K562 (cell line): ENCODE measurements at regions not wholly inside any gene's neighbourhood (a gene's known extent, or its start where the extent isn't known, plus 50 kb on each side); places are given as distances from the start of the nearest gene placed in this dataset.

Source experiments
- ATAC-seq: fragments of 200-7000 bp; cut with Tn5 transposase; 3 replicates; pipeline ENCODE4 v1.9.1; 2020; ENCODE audit warnings: moderate library complexity
- BruUV-seq: library from RNA; stranded (reverse); fragments of 400-500 nt; replicated peaks from 2 replicates; lab custom pipeline; 2021; lab: Mats Ljungman, UMichigan
- CTCF ChIA-PET: fragments of 300-600 bp; formaldehyde crosslinking; extraction: SDS; loops from one replicate; lab custom pipeline; 2021; ENCODE audit warnings: low intra/inter-chr PET ratio; lab: Yijun Ruan, JAX
- POLR2A ChIA-PET: fragments of 300-600, 350-650 bp; sonication (Branson Sonifier 250); formaldehyde crosslinking; extraction: SDS; loops from one replicate; lab custom pipeline; 2021; ENCODE audit warnings: antibody characterized with exemption, inconsistent platforms; lab: Yijun Ruan, JAX
- DNase-seq, 4 experiments: peaks; one replicate each; pipeline versions ENCODE4 v3.0.0 to v3.0.0-alpha.2; 2011 to 2018; ENCODE audit warnings: low spot score in 3 of 4, mixed read lengths in 3 of 4; ENCODE audit errors: extremely low read depth in 1 of 4
- FAIRE-seq: peaks from 2 replicates; lab custom pipeline; 2011; peaks lifted over from hg19 to GRCh38; lab: Jason Lieb, UNC
- H2AFZ ChIP-seq: 2 replicates; pipeline ENCODE4 v1.6.0; 2011; ENCODE audit warnings: low read depth, low read length, control low read depth, inconsistent platforms
- H3K27ac ChIP-seq: fragments of 200-600 bp; 3 replicates; pipeline ENCODE4 v1.8.0; 2011; ENCODE audit warnings: low read depth, mild to moderate bottlenecking, control low read depth, inconsistent platforms, low read length, moderate library complexity, mixed read lengths; ENCODE audit errors: extremely low read depth
- H3K27me3 ChIP-seq, 2 experiments: fragments of 300-600 bp in 1 of 2; 2 replicates in 1 of 2; 3 replicates in 1 of 2; pipeline versions ENCODE4 v1.6.0 to v1.8.0; 2011; ENCODE audit warnings: inconsistent platforms in 2 of 2, low read length in 2 of 2, mild to moderate bottlenecking in 1 of 2, mixed read lengths in 1 of 2, moderate library complexity in 1 of 2; ENCODE audit not compliant: control insufficient read depth in 2 of 2, insufficient read depth in 2 of 2
- H3K36me3 ChIP-seq: fragments of 300-600 bp; 3 replicates; pipeline ENCODE4 v1.8.0; 2011; ENCODE audit warnings: mild to moderate bottlenecking, low read length, inconsistent platforms; ENCODE audit not compliant: control insufficient read depth, insufficient read depth
- H3K4me1 ChIP-seq, 2 experiments: fragments of 200-600 bp in 1 of 2; replicated peaks in 1 of 2; 2 replicates in 1 of 2; 3 replicates in 1 of 2; pipeline versions ENCODE4 v1.5.1 to v1.8.0; 2011; ENCODE audit warnings: inconsistent platforms in 2 of 2, low read length in 2 of 2, mild to moderate bottlenecking in 1 of 2, mixed read lengths in 1 of 2, moderate library complexity in 1 of 2; ENCODE audit not compliant: control insufficient read depth in 2 of 2, insufficient read depth in 2 of 2
- H3K4me2 ChIP-seq: 2 replicates; pipeline ENCODE4 v1.6.1; 2011; ENCODE audit warnings: low read length, control low read depth, inconsistent platforms, mixed read lengths; ENCODE audit not compliant: insufficient read depth
- H3K4me3 ChIP-seq: fragments of 200-600 bp; sonication (generic), shearing (Covaris generic); 2 replicates; pipeline ENCODE4 v1.5.1; 2016; ENCODE audit warnings: control low read depth, inconsistent platforms
- H3K79me2 ChIP-seq: fragments of 200-600 bp; 3 replicates; pipeline ENCODE4 v1.8.0; 2011; ENCODE audit warnings: low read length, inconsistent platforms; ENCODE audit not compliant: control insufficient read depth, insufficient read depth
- H3K9ac ChIP-seq, 2 experiments: 2 replicates each; pipeline versions ENCODE4 v1.6.0 to v1.6.1; 2011; ENCODE audit warnings: low read depth in 2 of 2, low read length in 2 of 2, control low read depth in 1 of 2, inconsistent platforms in 1 of 2, mild to moderate bottlenecking in 1 of 2, mixed read lengths in 1 of 2; ENCODE audit not compliant: insufficient read depth in 1 of 2
- H3K9me1 ChIP-seq: one replicate; pipeline ENCODE4 v1.6.0; 2011; ENCODE audit warnings: inconsistent platforms, mild to moderate bottlenecking, low read length, moderate library complexity; ENCODE audit not compliant: control insufficient read depth, insufficient read depth
- H3K9me3 ChIP-seq: replicated peaks from 2 replicates; pipeline ENCODE4 v1.5.1; 2011; ENCODE audit warnings: low read depth, low read length, inconsistent platforms; ENCODE audit not compliant: control insufficient read depth, insufficient read depth
- H4K20me1 ChIP-seq: replicated peaks from 2 replicates; pipeline ENCODE4 v1.6.1; 2011; ENCODE audit warnings: low read length, inconsistent platforms, mixed read lengths; ENCODE audit not compliant: control insufficient read depth, insufficient read depth
- C11orf30 ChIP-seq: fragments of 450-650 bp; IDR thresholded peaks from 2 replicates; pipeline ENCODE4 v1.6.1; 2016; ENCODE audit warnings: low read depth, mild to moderate bottlenecking
- KDM2B ChIP-seq: fragments of 250-450 bp; sonication (Bioruptor Pico); IDR thresholded peaks from 2 replicates; pipeline ENCODE4 v1.8.0; 2021; ENCODE audit warnings: mild to moderate bottlenecking, moderate library complexity
- POLR2AphosphoS2 ChIP-seq: IDR thresholded peaks from 2 replicates; pipeline ENCODE4 v1.6.1; 2012; ENCODE audit warnings: low read length, improper control_type of control experiment
- YY1 ChIP-seq, 3 experiments: IDR thresholded peaks; 2 replicates each; pipeline ENCODE4 v1.6.1; 2011; ENCODE audit warnings: low read length in 2 of 3, mild to moderate bottlenecking in 2 of 3, moderate library complexity in 2 of 3, borderline replicate concordance in 1 of 3, control low read depth in 1 of 3, low read depth in 1 of 3; ENCODE audit not compliant: insufficient read depth in 3 of 3, insufficient replicate concordance in 2 of 3, control insufficient read depth in 1 of 3, insufficient read length in 1 of 3; ENCODE audit errors: extremely low read depth in 1 of 3
- ZNF124 ChIP-seq: sonication (generic); formaldehyde crosslinking; IDR thresholded peaks from 2 replicates; pipeline ENCODE4 v1.8.1; 2022; ENCODE audit warnings: missing genetic modification reagents
- ZNF197 ChIP-seq: fragments of 200-800 bp; sonication (Bioruptor generic); IDR thresholded peaks from 2 replicates; pipeline ENCODE4 v1.6.1; 2016; ENCODE audit warnings: low read depth, missing genetic modification characterization, missing compliant biosample characterization
- WGBS: fragments of 100-300 bp; shearing (Covaris generic); methylation state at CpG from one replicate; pipeline ENCODE4 v1.1.6; 2016; ENCODE audit warnings: low coverage, mixed read lengths; ENCODE audit not compliant: insufficient coverage; ENCODE audit errors: missing lambda C conversion rate; 5-methylcytosine and 5-hydroxymethylcytosine counted together
- in situ Hi-C: fragments of 300-500 bp; cut with MboI; formaldehyde crosslinking; loops from 4 replicates; pipeline ENCODE4 v1.15.0; 2018; ENCODE audit warnings: inconsistent platforms, mixed read lengths
- intact Hi-C: fragments of 100-400 bp; cut with micrococcal nuclease; formaldehyde crosslinking; loops from 2 replicates; pipeline ENCODE4 v1.14.2; 2022
- TF ChIP-seq, protein P1 (sequence below): fragments of 450-650 bp; IDR thresholded peaks from 2 replicates; pipeline ENCODE4 v1.7.1; 2018; ENCODE audit warnings: mild to moderate bottlenecking, low read depth; ENCODE audit not compliant: partially characterized antibody

- CTCF ChIA-PET, result no interaction called here
- Histone ChIP-seq H3K4me1 (no peaks in the 10 kb centered on the region), H3K9ac (no peak overlapping the region), H3K36me3 (no peaks in the 10 kb centered on the region), H3K4me3 (no peak overlapping the region), H3K9me1 (no peaks in the 10 kb centered on the region), H4K20me1 (no peaks in the 10 kb centered on the region), H3K9me3 (no peaks in the 10 kb centered on the region), H3K27ac (no peak overlapping the region), H3K4me2 (no peak overlapping the region), H3K27me3 (no peaks in the 10 kb centered on the region), H2AFZ (no peak overlapping the region), H3K79me2 (no peaks in the 10 kb centered on the region)
- no CpG with 5 or more reads among the region's 29 CpGs for WGBS
- no peak for DNase-seq
- no peak for FAIRE-seq
- intact Hi-C loops (no loop called here), in situ Hi-C loops (no loop called here)
- POLR2A ChIA-PET, result no interaction called here
- TF ChIP-seq POLR2AphosphoS2, result no peak
- TF ChIP-seq C11orf30, result no peak
- TF ChIP-seq KDM2B (CRISPR knock-in tag), result no peak
- no peak for TF ChIP-seq YY1 (IDR thresholded peaks at IDR 0.05; ENCODE audit: borderline replicate concordance in 1 of 3, control insufficient read depth in 1 of 3, extremely low read depth in 1 of 3, insufficient read depth in 3 of 3, insufficient read length in 1 of 3, insufficient replicate concordance in 2 of 3, low read depth in 1 of 3, low read length in 2 of 3)
- TF ChIP-seq, protein P1, sequence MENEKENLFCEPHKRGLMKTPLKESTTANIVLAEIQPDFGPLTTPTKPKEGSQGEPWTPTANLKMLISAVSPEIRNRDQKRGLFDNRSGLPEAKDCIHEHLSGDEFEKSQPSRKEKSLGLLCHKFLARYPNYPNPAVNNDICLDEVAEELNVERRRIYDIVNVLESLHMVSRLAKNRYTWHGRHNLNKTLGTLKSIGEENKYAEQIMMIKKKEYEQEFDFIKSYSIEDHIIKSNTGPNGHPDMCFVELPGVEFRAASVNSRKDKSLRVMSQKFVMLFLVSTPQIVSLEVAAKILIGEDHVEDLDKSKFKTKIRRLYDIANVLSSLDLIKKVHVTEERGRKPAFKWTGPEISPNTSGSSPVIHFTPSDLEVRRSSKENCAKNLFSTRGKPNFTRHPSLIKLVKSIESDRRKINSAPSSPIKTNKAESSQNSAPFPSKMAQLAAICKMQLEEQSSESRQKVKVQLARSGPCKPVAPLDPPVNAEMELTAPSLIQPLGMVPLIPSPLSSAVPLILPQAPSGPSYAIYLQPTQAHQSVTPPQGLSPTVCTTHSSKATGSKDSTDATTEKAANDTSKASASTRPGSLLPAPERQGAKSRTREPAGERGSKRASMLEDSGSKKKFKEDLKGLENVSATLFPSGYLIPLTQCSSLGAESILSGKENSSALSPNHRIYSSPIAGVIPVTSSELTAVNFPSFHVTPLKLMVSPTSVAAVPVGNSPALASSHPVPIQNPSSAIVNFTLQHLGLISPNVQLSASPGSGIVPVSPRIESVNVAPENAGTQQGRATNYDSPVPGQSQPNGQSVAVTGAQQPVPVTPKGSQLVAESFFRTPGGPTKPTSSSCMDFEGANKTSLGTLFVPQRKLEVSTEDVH, result no peak
- TF ChIP-seq ZNF197 (CRISPR knock-in tag), result no peak
- no peak for TF ChIP-seq ZNF124
- no TSS peak for BruUV-seq
- ATAC-seq, result no peak
These were observed 192.8 kb upstream of the IZUMO3 start for GRCh38 chr9:24738421-24738961.
